RWPE2 (cell line): ENCODE measurements at regions not wholly inside any gene's neighbourhood (a gene's known extent, or its start where the extent isn't known, plus 50 kb on each side); places are given as distances from the start of the nearest gene placed in this dataset.

Source experiments
- ATAC-seq: fragments of 200-7000 bp; cut with Tn5 transposase; 3 replicates; pipeline ENCODE4 v1.9.1; 2021; ENCODE audit warnings: low read depth
- DNase-seq: peaks from one replicate; pipeline ENCODE4 v3.0.0-alpha.2; 2020; ENCODE audit warnings: low spot score
- H3K27ac ChIP-seq: fragments of 450-650 bp; 2 replicates; pipeline ENCODE4 v1.5.1; 2017; ENCODE audit warnings: mild to moderate bottlenecking; ENCODE audit not compliant: poor library complexity, severe bottlenecking
- H3K27me3 ChIP-seq: fragments of 250-450 bp; sonication (Bioruptor Pico); 2 replicates; pipeline ENCODE4 v1.5.1; 2021; ENCODE audit warnings: mild to moderate bottlenecking, moderate library complexity; ENCODE audit not compliant: insufficient read depth, poor library complexity, severe bottlenecking
- H3K36me3 ChIP-seq: fragments of 250-450 bp; sonication (Bioruptor Pico); 2 replicates; pipeline ENCODE4 v1.5.1; 2020; ENCODE audit warnings: low read depth, mild to moderate bottlenecking, moderate library complexity
- H3K4me1 ChIP-seq: fragments of 250-450 bp; sonication (Bioruptor Pico); 2 replicates; pipeline ENCODE4 v1.5.1; 2021; ENCODE audit warnings: mild to moderate bottlenecking, moderate library complexity; ENCODE audit not compliant: insufficient read depth, poor library complexity, severe bottlenecking
- H3K4me3 ChIP-seq: fragments of 250-450 bp; sonication (Bioruptor Pico); 2 replicates; pipeline ENCODE4 v1.5.1; 2021; ENCODE audit warnings: mild to moderate bottlenecking, moderate library complexity; ENCODE audit not compliant: severe bottlenecking
- H3K9me3 ChIP-seq: fragments of 250-450 bp; sonication (Bioruptor Pico); 2 replicates; pipeline ENCODE4 v1.5.1; 2021; ENCODE audit warnings: mild to moderate bottlenecking, moderate library complexity; ENCODE audit not compliant: severe bottlenecking
- CTCF ChIP-seq: fragments of 450-650 bp; IDR thresholded peaks from one replicate; pipeline ENCODE4 v1.5.1; 2017; ENCODE audit warnings: mild to moderate bottlenecking, moderate library complexity; ENCODE audit not compliant: poor library complexity, severe bottlenecking

- no peaks in the 10 kb centered on the region for H3K27me3 ChIP-seq
- ATAC-seq, result no peak
These were observed 147.8 kb downstream of the UBE2E3 start for GRCh38 chr2:181128199-181128598.

GRCh38 chr2:181129364-181130056 lies 149.1 kb downstream of the UBE2E3 start:
- Histone ChIP-seq H3K4me3 (no peak overlapping the region), H3K36me3 (no peaks in the 10 kb centered on the region), H3K9me3 (peaks cover 5% of the 10 kb centered on the region), H3K27ac (no peak overlapping the region), H3K27me3 (no peaks in the 10 kb centered on the region), H3K4me1 (peaks cover 6% of the 10 kb centered on the region)
- no peak for ATAC-seq
- no peak for DNase-seq
- TF ChIP-seq CTCF, result no peak

More at GRCh38 chr2:181128199-181128598, 147.8 kb downstream of the UBE2E3 start:
- no peak for DNase-seq
- TF ChIP-seq CTCF, result no peak
- Histone ChIP-seq H3K4me3 (no peak overlapping the region), H3K4me1 (peaks cover 17% of the 10 kb centered on the region), H3K9me3 (peaks cover 2% of the 10 kb centered on the region), H3K36me3 (no peaks in the 10 kb centered on the region), H3K27ac (no peak overlapping the region)

- TF ChIP-seq CTCF, result no peak
- Histone ChIP-seq H3K4me1 (no peaks in the 10 kb centered on the region), H3K36me3 (no peaks in the 10 kb centered on the region), H3K27me3 (no peaks in the 10 kb centered on the region), H3K9me3 (peaks cover 5% of the 10 kb centered on the region), H3K27ac (no peak overlapping the region), H3K4me3 (no peak overlapping the region)
- no peak for ATAC-seq
- DNase-seq, result no peak
These were observed 150.3 kb downstream of the UBE2E3 start for GRCh38 chr2:181130686-181131085.

DNA sequence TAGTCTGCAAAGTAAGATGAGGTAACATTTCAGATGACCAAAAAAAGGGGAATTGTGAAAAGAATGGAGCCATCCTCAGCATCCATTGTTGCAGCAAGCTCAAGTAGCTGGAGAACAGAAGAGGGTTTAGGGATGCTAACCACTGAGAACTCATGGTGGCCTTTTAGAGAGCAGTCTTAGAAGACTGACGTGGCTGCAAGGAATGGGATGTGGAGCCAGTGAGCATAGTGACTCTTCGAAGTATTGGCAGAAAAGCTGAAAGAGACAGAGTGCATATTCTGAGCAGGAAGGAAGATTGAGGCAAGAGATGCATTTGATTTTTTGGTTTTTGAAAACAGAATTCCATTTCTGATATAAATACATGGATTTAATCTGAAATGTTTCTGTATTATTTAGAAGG lies 151.2 kb downstream of the UBE2E3 start:
- H3K27ac ChIP-seq, result no peak overlapping the region
- H3K4me1 ChIP-seq, result no peaks in the 10 kb centered on the region
- no peak overlapping the region for H3K4me3 ChIP-seq
- peaks cover 5% of the 10 kb centered on the region for H3K9me3 ChIP-seq
- H3K36me3 ChIP-seq, result no peaks in the 10 kb centered on the region
- no peak for TF ChIP-seq CTCF
- H3K27me3 ChIP-seq, result no peaks in the 10 kb centered on the region
- DNase-seq (no peak), ATAC-seq (no peak)

- no peak for TF ChIP-seq CTCF
- no peaks in the 10 kb centered on the region for H3K4me1 ChIP-seq
- DNase-seq, result no peak
- no peaks in the 10 kb centered on the region for H3K27me3 ChIP-seq
- H3K27ac ChIP-seq, result no peak overlapping the region
- H3K4me3 ChIP-seq, result no peak overlapping the region
- peak; percentile 35; the same call in 1 of the 3 replicates for ATAC-seq
- H3K36me3 ChIP-seq, result no peaks in the 10 kb centered on the region
- peaks cover under 1% of the 10 kb centered on the region for H3K9me3 ChIP-seq
These were observed 158.4 kb downstream of the UBE2E3 start for GRCh38 chr2:181138816-181139215.
